CD4-positive, alpha-beta T cell treated with Interleukin-10 for 1 hour (primary cell): ENCODE measurements at regions not wholly inside any gene's neighbourhood (a gene's known extent, or its start where the extent isn't known, plus 50 kb on each side); places are given as distances from the start of the nearest gene placed in this dataset.

ENCODE experiments used
- DNase-seq: peaks from one replicate; pipeline ENCODE4 v3.0.0-alpha.2; 2020

DNA sequence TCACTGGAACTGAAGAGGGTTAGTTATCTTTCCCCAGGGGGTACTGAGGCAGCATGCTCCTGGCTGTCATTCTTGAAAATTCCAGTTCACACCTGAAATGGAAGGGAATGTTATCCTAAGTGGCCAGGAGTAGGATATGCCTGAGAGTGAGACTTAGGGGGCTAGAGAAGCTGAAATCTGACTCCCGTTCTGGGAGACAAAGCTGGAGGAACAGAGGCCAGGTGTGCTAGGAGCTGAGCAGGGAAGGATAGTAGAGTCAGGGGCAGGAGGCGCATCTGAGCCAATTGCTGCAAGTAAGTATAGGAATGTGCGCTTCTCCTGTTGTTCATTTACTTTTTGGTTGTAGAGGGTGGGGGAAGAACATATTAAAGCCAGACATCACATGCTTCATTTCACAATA lies 58.1 kb upstream of the KIAA1217 start:
- no peak for DNase-seq

- DNase-seq = no peak
These were observed 56.7 kb upstream of the KIAA1217 start for GRCh38 chr10:24152270-24152669.

- no peak for DNase-seq
These were observed 55.9 kb upstream of the KIAA1217 start for GRCh38 chr10:24153031-24153430.

DNA sequence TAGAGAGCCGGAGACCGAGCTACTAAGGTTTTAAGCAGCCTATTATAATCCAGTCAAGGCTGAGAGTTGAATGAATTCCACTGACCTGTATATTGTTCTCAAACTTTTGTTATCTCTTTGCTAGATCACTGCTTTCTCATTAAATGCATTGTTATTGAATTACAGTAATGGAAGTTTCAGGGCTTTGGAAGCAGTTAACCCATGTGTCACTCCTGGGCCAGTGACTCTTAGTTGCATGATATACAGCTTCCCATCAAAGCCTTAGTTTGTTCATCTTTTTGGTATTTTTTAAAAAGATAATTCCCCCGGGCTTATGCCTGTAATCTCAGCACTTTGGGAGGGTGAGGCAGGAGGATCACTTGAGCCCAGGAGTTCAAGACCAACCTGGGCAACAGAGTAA lies 55.4 kb upstream of the KIAA1217 start:
- no peak for DNase-seq

GRCh38 chr10:24156686-24157085 lies 52.3 kb upstream of the KIAA1217 start:
- DNase-seq = no peak

GRCh38 chr10:24157567-24157966 lies 51.4 kb upstream of the KIAA1217 start:
- no peak for DNase-seq
